K562 (cell line): ENCODE measurements at regions not wholly inside any gene's neighbourhood (a gene's known extent, or its start where the extent isn't known, plus 50 kb on each side); places are given as distances from the start of the nearest gene placed in this dataset.

ENCODE experiments used
- ATAC-seq: fragments of 200-7000 bp; cut with Tn5 transposase; 3 replicates; pipeline ENCODE4 v1.9.1; 2020; ENCODE audit warnings: moderate library complexity
- BruUV-seq: library from RNA; stranded (reverse); fragments of 400-500 nt; replicated peaks from 2 replicates; lab custom pipeline; 2021; lab: Mats Ljungman, UMichigan
- CTCF ChIA-PET: fragments of 300-600 bp; formaldehyde crosslinking; extraction: SDS; loops from one replicate; lab custom pipeline; 2021; ENCODE audit warnings: low intra/inter-chr PET ratio; lab: Yijun Ruan, JAX
- POLR2A ChIA-PET: fragments of 300-600, 350-650 bp; sonication (Branson Sonifier 250); formaldehyde crosslinking; extraction: SDS; loops from one replicate; lab custom pipeline; 2021; ENCODE audit warnings: antibody characterized with exemption, inconsistent platforms; lab: Yijun Ruan, JAX
- DNase-seq, 4 experiments: peaks; one replicate each; pipeline versions ENCODE4 v3.0.0 to v3.0.0-alpha.2; 2011 to 2018; ENCODE audit warnings: low spot score in 3 of 4, mixed read lengths in 3 of 4; ENCODE audit errors: extremely low read depth in 1 of 4
- FAIRE-seq: peaks from 2 replicates; lab custom pipeline; 2011; peaks lifted over from hg19 to GRCh38; lab: Jason Lieb, UNC
- H2AFZ ChIP-seq: 2 replicates; pipeline ENCODE4 v1.6.0; 2011; ENCODE audit warnings: low read depth, low read length, control low read depth, inconsistent platforms
- H3K27ac ChIP-seq: fragments of 200-600 bp; 3 replicates; pipeline ENCODE4 v1.8.0; 2011; ENCODE audit warnings: low read depth, mild to moderate bottlenecking, control low read depth, inconsistent platforms, low read length, moderate library complexity, mixed read lengths; ENCODE audit errors: extremely low read depth
- H3K27me3 ChIP-seq, 2 experiments: fragments of 300-600 bp in 1 of 2; 2 replicates in 1 of 2; 3 replicates in 1 of 2; pipeline versions ENCODE4 v1.6.0 to v1.8.0; 2011; ENCODE audit warnings: inconsistent platforms in 2 of 2, low read length in 2 of 2, mild to moderate bottlenecking in 1 of 2, mixed read lengths in 1 of 2, moderate library complexity in 1 of 2; ENCODE audit not compliant: control insufficient read depth in 2 of 2, insufficient read depth in 2 of 2
- H3K36me3 ChIP-seq: fragments of 300-600 bp; 3 replicates; pipeline ENCODE4 v1.8.0; 2011; ENCODE audit warnings: mild to moderate bottlenecking, low read length, inconsistent platforms; ENCODE audit not compliant: control insufficient read depth, insufficient read depth
- H3K4me1 ChIP-seq, 2 experiments: fragments of 200-600 bp in 1 of 2; replicated peaks in 1 of 2; 2 replicates in 1 of 2; 3 replicates in 1 of 2; pipeline versions ENCODE4 v1.5.1 to v1.8.0; 2011; ENCODE audit warnings: inconsistent platforms in 2 of 2, low read length in 2 of 2, mild to moderate bottlenecking in 1 of 2, mixed read lengths in 1 of 2, moderate library complexity in 1 of 2; ENCODE audit not compliant: control insufficient read depth in 2 of 2, insufficient read depth in 2 of 2
- H3K4me2 ChIP-seq: 2 replicates; pipeline ENCODE4 v1.6.1; 2011; ENCODE audit warnings: low read length, control low read depth, inconsistent platforms, mixed read lengths; ENCODE audit not compliant: insufficient read depth
- H3K4me3 ChIP-seq: fragments of 200-600 bp; sonication (generic), shearing (Covaris generic); 2 replicates; pipeline ENCODE4 v1.5.1; 2016; ENCODE audit warnings: control low read depth, inconsistent platforms
- H3K79me2 ChIP-seq: fragments of 200-600 bp; 3 replicates; pipeline ENCODE4 v1.8.0; 2011; ENCODE audit warnings: low read length, inconsistent platforms; ENCODE audit not compliant: control insufficient read depth, insufficient read depth
- H3K9ac ChIP-seq, 2 experiments: 2 replicates each; pipeline versions ENCODE4 v1.6.0 to v1.6.1; 2011; ENCODE audit warnings: low read depth in 2 of 2, low read length in 2 of 2, control low read depth in 1 of 2, inconsistent platforms in 1 of 2, mild to moderate bottlenecking in 1 of 2, mixed read lengths in 1 of 2; ENCODE audit not compliant: insufficient read depth in 1 of 2
- H3K9me1 ChIP-seq: one replicate; pipeline ENCODE4 v1.6.0; 2011; ENCODE audit warnings: inconsistent platforms, mild to moderate bottlenecking, low read length, moderate library complexity; ENCODE audit not compliant: control insufficient read depth, insufficient read depth
- H3K9me3 ChIP-seq: replicated peaks from 2 replicates; pipeline ENCODE4 v1.5.1; 2011; ENCODE audit warnings: low read depth, low read length, inconsistent platforms; ENCODE audit not compliant: control insufficient read depth, insufficient read depth
- H4K20me1 ChIP-seq: replicated peaks from 2 replicates; pipeline ENCODE4 v1.6.1; 2011; ENCODE audit warnings: low read length, inconsistent platforms, mixed read lengths; ENCODE audit not compliant: control insufficient read depth, insufficient read depth
- CBX5 ChIP-seq: IDR thresholded peaks from 2 replicates; pipeline ENCODE4 v1.6.1; 2014; ENCODE audit warnings: low read depth, borderline replicate concordance
- CHCHD3 ChIP-seq: fragments of 250-450 bp; sonication (Bioruptor Pico); IDR thresholded peaks from 2 replicates; pipeline ENCODE4 v2.1.2; 2022; ENCODE audit warnings: mild to moderate bottlenecking
- CXXC5 ChIP-seq: fragments of 250-450 bp; sonication (Bioruptor Pico); IDR thresholded peaks from 2 replicates; pipeline ENCODE4 v1.8.0; 2022; ENCODE audit warnings: inconsistent platforms, mild to moderate bottlenecking, moderate library complexity
- ELK1 ChIP-seq: sonication (generic); formaldehyde crosslinking; IDR thresholded peaks from 2 replicates; pipeline ENCODE4 v1.8.1; 2022; ENCODE audit warnings: missing genetic modification reagents
- ETS2 ChIP-seq: IDR thresholded peaks from 2 replicates; pipeline ENCODE4 v1.6.1; 2016; ENCODE audit warnings: borderline replicate concordance, missing genetic modification characterization, mild to moderate bottlenecking, moderate library complexity, missing compliant biosample characterization; ENCODE audit not compliant: poor library complexity, severe bottlenecking
- HDAC2 ChIP-seq: fragments of 450-650 bp; IDR thresholded peaks from 2 replicates; pipeline ENCODE4 v1.6.1; 2016; ENCODE audit warnings: mild to moderate bottlenecking
- NKRF ChIP-seq: fragments of 450-650 bp; IDR thresholded peaks from 2 replicates; pipeline ENCODE4 v1.6.1; 2016; ENCODE audit warnings: borderline replicate concordance
- PHB2 ChIP-seq: fragments of 450-650 bp; IDR thresholded peaks from 2 replicates; pipeline ENCODE4 v1.6.1; 2017; ENCODE audit warnings: low read depth
- ZBTB9 ChIP-seq: fragments of 450-650 bp; formaldehyde crosslinking; IDR thresholded peaks from 2 replicates; pipeline ENCODE4 v1.4.0; 2020; ENCODE audit warnings: mild to moderate bottlenecking, moderate library complexity
- ZMIZ1 ChIP-seq, 2 experiments: fragments of 150-350 bp in 1 of 2; IDR thresholded peaks; 2 replicates each; pipeline ENCODE4 v1.6.1; 2012 to 2016; ENCODE audit warnings: low read depth in 2 of 2, low read length in 2 of 2, mild to moderate bottlenecking in 1 of 2, moderate library complexity in 1 of 2
- ZNF449 ChIP-seq: fragments of 250-450 bp; sonication (Bioruptor Pico); IDR thresholded peaks from 2 replicates; pipeline ENCODE4 v1.8.0; 2022; ENCODE audit warnings: moderate library complexity, mild to moderate bottlenecking, inconsistent platforms
- WGBS: fragments of 100-300 bp; shearing (Covaris generic); methylation state at CpG from one replicate; pipeline ENCODE4 v1.1.6; 2016; ENCODE audit warnings: low coverage, mixed read lengths; ENCODE audit not compliant: insufficient coverage; ENCODE audit errors: missing lambda C conversion rate; 5-methylcytosine and 5-hydroxymethylcytosine counted together
- in situ Hi-C: fragments of 300-500 bp; cut with MboI; formaldehyde crosslinking; loops from 4 replicates; pipeline ENCODE4 v1.15.0; 2018; ENCODE audit warnings: inconsistent platforms, mixed read lengths
- intact Hi-C: fragments of 100-400 bp; cut with micrococcal nuclease; formaldehyde crosslinking; loops from 2 replicates; pipeline ENCODE4 v1.14.2; 2022

- Histone ChIP-seq H4K20me1 (no peaks in the 10 kb centered on the region), H3K4me3 (no peak overlapping the region), H3K27me3 (no peaks in the 10 kb centered on the region), H3K36me3 (no peaks in the 10 kb centered on the region), H2AFZ (no peak overlapping the region), H3K4me1 (no peaks in the 10 kb centered on the region), H3K79me2 (no peaks in the 10 kb centered on the region), H3K9me1 (no peaks in the 10 kb centered on the region), H3K4me2 (no peak overlapping the region), H3K9me3 (no peaks in the 10 kb centered on the region; the same call in 1 of the 2 replicates), H3K27ac (no peak overlapping the region), H3K9ac (no peak overlapping the region)
- no TSS peak for BruUV-seq
- in situ Hi-C loops (no loop called here), intact Hi-C loops (no loop called here)
- FAIRE-seq = no peak
- POLR2A ChIA-PET = no interaction called here
- CTCF ChIA-PET = no interaction called here
- no peak for TF ChIP-seq HDAC2
- TF ChIP-seq PHB2 = no peak
- no peak for TF ChIP-seq ZNF449 (CRISPR knock-in tag)
- TF ChIP-seq ETS2 = no peak
- TF ChIP-seq CBX5 = no peak
- TF ChIP-seq CXXC5 (CRISPR knock-in tag) = no peak
- TF ChIP-seq ELK1 = no peak
- no peak for TF ChIP-seq CHCHD3
- TF ChIP-seq ZBTB9 (CRISPR knock-in tag) = no peak
- TF ChIP-seq ZMIZ1 (IDR thresholded peaks at IDR 0.05; ENCODE audit: low read depth in 2 of 2, low read length in 2 of 2) = no peak
- no peak for TF ChIP-seq NKRF
- ATAC-seq = no peak
- WGBS = 0% methylated on average over 1 of the region's 1 CpG
- DNase-seq = no peak
These were observed 794.2 kb downstream of the DHX35 start for GRCh38 chr20:39756369-39756768.
